Heart left ventricle (tissue), 16 donors: ENCODE measurements at regions not wholly inside any gene's neighbourhood (a gene's known extent, or its start where the extent isn't known, plus 50 kb on each side); places are given as distances from the start of the nearest gene placed in this dataset.
A peak's percentile ranks its signal among the peaks of the same experiment; 100 is the strongest.

ENCODE experiments used
- ATAC-seq, 4 donors: fragments of 200-7000 bp; cut with Tn5 transposase; one replicate each; pipeline ENCODE4 v1.9.1; 2020 to 2022; ENCODE audit warnings: moderate library complexity in 4 of 4, mild to moderate bottlenecking in 3 of 4, moderate number of reproducible peaks in 1 of 4
- DNase-seq, 5 donors: peaks; one replicate each; pipeline ENCODE4 v3.0.0-alpha.2; 2020
- H3K27ac ChIP-seq, 12 donors: fragments of 200-600 bp; sonication (generic) in 4 of 12; one replicate each; pipeline versions ENCODE4 v1.5.0 to v1.8.0; 2016 to 2022; ENCODE audit warnings: mild to moderate bottlenecking in 2 of 12
- H3K27me3 ChIP-seq, 9 donors: fragments of 200-600 bp; sonication (generic) in 2 of 9; one replicate each; pipeline versions ENCODE4 v1.5.1 to v1.8.0; 2016 to 2022; ENCODE audit warnings: mild to moderate bottlenecking in 3 of 9
- H3K36me3 ChIP-seq, 9 donors: fragments of 200-600 bp; sonication (generic) in 2 of 9; one replicate each; pipeline versions ENCODE4 v1.5.0 to v1.8.0; 2018 to 2022; ENCODE audit warnings: mild to moderate bottlenecking in 2 of 9
- H3K4me1 ChIP-seq, 12 donors: fragments of 200-600 bp; sonication (generic) in 4 of 12; one replicate each; pipeline versions ENCODE4 v1.5.0 to v1.8.0; 2016 to 2022; ENCODE audit warnings: mild to moderate bottlenecking in 3 of 12
- H3K4me3 ChIP-seq, 12 donors: fragments of 200-600 bp; sonication (generic) in 4 of 12; one replicate each; pipeline versions ENCODE4 v1.5.0 to v1.8.0; 2017 to 2022; ENCODE audit warnings: mild to moderate bottlenecking in 9 of 12, moderate library complexity in 4 of 12
- H3K9me3 ChIP-seq, 12 donors: fragments of 200-600 bp; sonication (generic) in 4 of 12; one replicate each; pipeline versions ENCODE4 v1.5.0 to v1.8.0; 2016 to 2022; ENCODE audit warnings: mild to moderate bottlenecking in 1 of 12
- POLR2A ChIP-seq, 2 donors: fragments of 450-650 bp; IDR thresholded peaks; one replicate each; pipeline ENCODE4 v1.6.1; 2017; ENCODE audit warnings: antibody characterized with exemption in 2 of 2, mild to moderate bottlenecking in 2 of 2, moderate library complexity in 2 of 2
- WGBS, 4 donors: extraction: QIAGEN DNeasy Blood & Tissue Kit in 2 of 4; methylation state at CpG; one replicate each; pipeline versions ENCODE4 v1.1.5 to v1.1.7; 2013 to 2018; 5-methylcytosine and 5-hydroxymethylcytosine counted together
- intact Hi-C, 10 donors: fragments of 100-400 bp; cut with DNase I; formaldehyde crosslinking; loops; one replicate each; pipeline versions ENCODE4 v1.11.1 to v1.14.2; 2022
- TF ChIP-seq, protein P1 (sequence below), 12 donors: fragments of 200-600 bp; sonication (generic) in 4 of 12; IDR thresholded peaks; one replicate each; pipeline versions ENCODE4 v1.5.0 to v1.8.0; 2018 to 2022; ENCODE audit warnings: antibody characterized with exemption in 12 of 12, mild to moderate bottlenecking in 5 of 12
- donor health status: ischemic (EF 13 %, LVEDD 7.1; RV severe dilation, severe dysfunction).
- donor health status: healthy with polysubstance abuse.
- donor health status: DM: no; HTN: yes; CAD: no.
- donor health status: DM: no; HTN: no; CAD: no.
- donor health status: ischemic (EF 25% LVEDD 6.9; RV normal size, moderate dysfunction).
- donor health status: ischemic (EF 25% LVEDD 5.7; RV mildly dilated, moderate dysfunction).
- donor health status: healthy.
- donor health status: DM: yes; HTN: yes; CAD: no.
- donor health status: ischemic (EF 35%, LVEDD 5.7; RV mildly dilated, moderate dysfunction).
- donor health status: nonischemic (EF 11% LVEDD 7.7; RV severe dilation, severe dysfunction).
- donor health status: DM: yes; HTN: yes; CAD: no.
- donor health status: PGD.
- donor health status: ischemic (EF 29% LVEDD 5.4; RV normal size, mild dysfunction).
- donor health status: nonischemic (EF 23%, LVEDD 6.1; RV moderate dilation, normal function).

DNA sequence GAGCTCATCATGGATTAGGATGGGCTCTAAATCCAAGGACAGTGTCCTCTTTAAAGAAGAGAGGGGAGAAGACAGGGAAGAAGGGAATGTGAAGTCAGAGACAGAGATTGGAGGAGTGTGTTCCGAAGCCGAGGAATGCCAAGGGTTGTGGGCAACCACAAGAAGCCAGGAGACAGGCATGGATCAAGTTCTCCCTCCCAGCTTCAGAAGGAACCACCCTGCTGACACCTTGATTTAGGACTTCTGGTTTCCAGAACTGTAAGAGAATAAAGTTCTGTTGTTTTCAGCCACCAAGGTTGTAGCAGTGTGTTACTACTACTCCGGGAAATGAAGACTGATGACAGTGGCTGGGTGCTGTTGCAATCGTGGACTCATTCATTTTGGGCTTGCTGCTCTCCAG is 120.1 kb downstream of the RPS12 start:
- H3K9me3 ChIP-seq = no peaks in the 10 kb centered on the region
- intact Hi-C loops = loop anchor here in 3 of 10 donors (10.0 kb wide), 1 partner anchor 580 kb away; no protein-coding TSS in a partner anchor
- TF ChIP-seq POLR2A (IDR thresholded peaks at IDR 0.05) = no peak
- TF ChIP-seq, protein P1, sequence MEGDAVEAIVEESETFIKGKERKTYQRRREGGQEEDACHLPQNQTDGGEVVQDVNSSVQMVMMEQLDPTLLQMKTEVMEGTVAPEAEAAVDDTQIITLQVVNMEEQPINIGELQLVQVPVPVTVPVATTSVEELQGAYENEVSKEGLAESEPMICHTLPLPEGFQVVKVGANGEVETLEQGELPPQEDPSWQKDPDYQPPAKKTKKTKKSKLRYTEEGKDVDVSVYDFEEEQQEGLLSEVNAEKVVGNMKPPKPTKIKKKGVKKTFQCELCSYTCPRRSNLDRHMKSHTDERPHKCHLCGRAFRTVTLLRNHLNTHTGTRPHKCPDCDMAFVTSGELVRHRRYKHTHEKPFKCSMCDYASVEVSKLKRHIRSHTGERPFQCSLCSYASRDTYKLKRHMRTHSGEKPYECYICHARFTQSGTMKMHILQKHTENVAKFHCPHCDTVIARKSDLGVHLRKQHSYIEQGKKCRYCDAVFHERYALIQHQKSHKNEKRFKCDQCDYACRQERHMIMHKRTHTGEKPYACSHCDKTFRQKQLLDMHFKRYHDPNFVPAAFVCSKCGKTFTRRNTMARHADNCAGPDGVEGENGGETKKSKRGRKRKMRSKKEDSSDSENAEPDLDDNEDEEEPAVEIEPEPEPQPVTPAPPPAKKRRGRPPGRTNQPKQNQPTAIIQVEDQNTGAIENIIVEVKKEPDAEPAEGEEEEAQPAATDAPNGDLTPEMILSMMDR (IDR thresholded peaks at IDR 0.05) = no peak
- peaks cover 0 to 4% (median 0%) of the 10 kb centered on the region in 9 donors for H3K27me3 ChIP-seq
- ATAC-seq (no peak), DNase-seq (no peak)
- WGBS, 4 donors = 52 to 85% (median 79%) methylated on average over 4 of the region's 4 CpGs
- no peaks in the 10 kb centered on the region for H3K36me3 ChIP-seq
- no peaks in the 10 kb centered on the region for H3K4me1 ChIP-seq
- H3K27ac ChIP-seq = no peak overlapping the region
- H3K4me3 ChIP-seq = no peak overlapping the region

DNA sequence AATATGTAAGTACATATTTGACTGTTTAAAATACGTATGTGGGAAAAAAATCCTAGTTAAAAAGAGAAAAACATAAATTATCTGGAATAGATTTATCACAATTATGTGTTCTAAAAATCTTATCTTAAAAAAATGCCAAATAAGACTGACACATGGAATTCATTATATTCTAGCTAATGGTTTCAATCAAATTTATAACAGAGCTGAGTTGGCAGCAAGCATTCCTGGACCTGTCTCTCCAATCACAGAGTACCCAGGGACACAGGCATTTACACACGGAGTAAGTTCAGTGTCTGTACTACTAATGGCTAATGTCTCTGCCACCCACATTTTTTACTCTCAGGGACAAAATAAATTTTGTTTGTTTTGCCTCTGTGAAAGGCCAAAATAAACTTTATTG is 122.3 kb downstream of the RPS12 start:
- WGBS, 4 donors = 51 to 73% (median 66%) methylated on average over 2 of the region's 2 CpGs
- H3K9me3 ChIP-seq = no peaks in the 10 kb centered on the region
- DNase-seq = no peak
- no peak overlapping the region for H3K27ac ChIP-seq
- no peak for ATAC-seq
- H3K27me3 ChIP-seq = peaks cover 0 to 4% (median 0%) of the 10 kb centered on the region in 9 donors
- H3K36me3 ChIP-seq = no peaks in the 10 kb centered on the region
- no peak for TF ChIP-seq POLR2A (IDR thresholded peaks at IDR 0.05)
- intact Hi-C loops = loop anchor here in 3 of 10 donors (10.0 kb wide), 1 partner anchor 578 kb away; no protein-coding TSS in a partner anchor
- no peak overlapping the region for H3K4me3 ChIP-seq
- no peaks in the 10 kb centered on the region for H3K4me1 ChIP-seq

DNA sequence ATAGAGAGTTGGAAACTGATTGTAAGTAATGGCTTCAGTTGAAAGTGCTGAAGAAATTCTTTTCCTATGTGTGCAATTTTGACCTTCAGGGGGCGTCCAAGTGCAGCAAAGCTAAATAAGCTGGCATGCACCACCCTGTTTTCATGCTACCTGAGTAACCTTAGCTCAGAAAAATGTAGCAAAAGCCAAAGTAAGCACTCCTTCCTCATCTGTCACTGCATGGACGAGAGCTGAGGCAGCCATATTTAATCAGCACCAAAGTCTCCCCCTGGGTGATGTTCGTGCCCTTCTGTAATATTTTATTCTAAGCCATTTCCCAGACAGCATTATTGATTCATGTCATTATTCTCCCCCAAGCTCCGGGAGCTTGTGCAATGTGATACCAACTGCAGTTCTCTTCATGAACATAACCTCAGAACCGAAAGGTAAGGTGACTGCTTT is 123.1 kb downstream of the RPS12 start:
- Histone ChIP-seq H3K36me3 (no peaks in the 10 kb centered on the region), H3K9me3 (no peaks in the 10 kb centered on the region), H3K4me1 (no peaks in the 10 kb centered on the region), H3K4me3 (no peak overlapping the region), H3K27ac (no peak overlapping the region), H3K27me3 (peaks cover 0 to 4% (median 0%) of the 10 kb centered on the region in 9 donors)
- peak in 2 of 5 donors; percentile 22 to 36 for DNase-seq
- peak in 1 of 4 donors; percentile 16 for ATAC-seq
- WGBS, 4 donors = 41 to 51% (median 45%) methylated on average over 5 of the region's 5 CpGs
- intact Hi-C loops = loop anchor here in 3 of 10 donors (10.0 kb wide), 1 partner anchor 577 kb away; no protein-coding TSS in a partner anchor
- no peak for TF ChIP-seq POLR2A (IDR thresholded peaks at IDR 0.05)
- TF ChIP-seq, protein P1 (IDR thresholded peaks at IDR 0.05) = peak in 11 of 12 donors; percentile 15 to 55 (median 40)

DNA sequence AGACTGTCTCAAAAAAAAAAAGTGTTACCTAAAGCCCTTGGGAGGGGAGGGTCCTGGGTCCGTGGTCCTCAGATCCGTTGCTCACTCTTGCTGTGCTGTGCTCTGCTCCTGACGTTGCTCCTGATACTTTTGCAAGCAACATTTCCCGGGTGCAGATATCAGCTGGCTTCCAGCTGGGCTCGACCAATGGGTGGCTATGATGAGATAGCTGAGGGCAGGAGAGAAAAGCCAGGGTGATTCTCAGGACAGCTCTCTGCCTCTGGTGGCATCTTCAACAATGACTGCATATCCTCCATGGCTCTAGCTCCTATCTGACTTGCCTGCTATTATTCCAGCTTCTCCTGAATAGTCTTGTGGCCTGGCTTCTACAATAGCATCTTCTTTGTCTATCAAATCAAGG is 134.5 kb downstream of the RPS12 start:
- no peaks in the 10 kb centered on the region for H3K36me3 ChIP-seq
- H3K9me3 ChIP-seq = no peaks in the 10 kb centered on the region
- 49 to 54% (median 53%) methylated on average over 5 of the region's 5 CpGs for WGBS, 4 donors
- no peak overlapping the region for H3K4me3 ChIP-seq
- no peaks in the 10 kb centered on the region for H3K4me1 ChIP-seq
- H3K27ac ChIP-seq = no peak overlapping the region
- H3K27me3 ChIP-seq = peaks cover 0 to 3% (median 0%) of the 10 kb centered on the region in 9 donors
- intact Hi-C loops = no loop called here
- DNase-seq (no peak), ATAC-seq (no peak)
- no peak for TF ChIP-seq POLR2A (IDR thresholded peaks at IDR 0.05)
- TF ChIP-seq, protein P1 (IDR thresholded peaks at IDR 0.05) = no peak

DNA sequence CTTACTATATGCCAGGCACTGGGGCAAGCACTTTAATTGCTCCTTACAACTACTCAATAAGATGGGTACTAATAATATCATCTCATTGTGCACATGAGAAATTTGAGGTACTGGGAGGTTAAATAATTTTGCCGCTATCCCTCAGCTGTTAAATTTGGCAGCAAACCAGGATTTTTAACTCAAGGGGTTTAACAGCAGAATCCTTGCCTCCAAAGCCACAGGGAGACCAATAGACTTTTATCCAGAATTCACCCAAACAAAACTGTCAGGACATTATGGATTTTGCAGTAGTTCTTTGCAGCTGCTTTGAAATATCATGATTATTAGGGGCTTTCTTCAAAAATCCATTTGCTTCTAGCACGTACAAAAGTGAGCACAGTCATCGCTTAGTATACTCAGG is 136.2 kb downstream of the RPS12 start:
- Histone ChIP-seq H3K27ac (no peak overlapping the region), H3K9me3 (no peaks in the 10 kb centered on the region), H3K27me3 (peaks cover 0 to 3% (median 0%) of the 10 kb centered on the region in 9 donors), H3K36me3 (no peaks in the 10 kb centered on the region), H3K4me1 (no peaks in the 10 kb centered on the region), H3K4me3 (no peak overlapping the region)
- ATAC-seq (no peak), DNase-seq (no peak)
- 66 to 78% (median 75%) methylated on average over 3 of the region's 3 CpGs for WGBS, 4 donors
- intact Hi-C loops = loop anchor here in 1 of 10 donors (10.0 kb wide), 1 partner anchor 554 kb away; no protein-coding TSS in a partner anchor
- TF ChIP-seq POLR2A (IDR thresholded peaks at IDR 0.05) = no peak
- TF ChIP-seq, protein P1 (IDR thresholded peaks at IDR 0.05) = no peak
